ENCODE measurements at regions not wholly inside any gene's neighbourhood (a gene's known extent, or its start where the extent isn't known, plus 50 kb on each side); places are given as distances from the start of the nearest gene placed in this dataset.

GRCh38 chr6:139812939-139813338 lies 438.5 kb upstream of the CITED2 start:
- no peak for DNase-seq (ENCODE audit: low read depth)

- peak; percentile 54 for DNase-seq (ENCODE audit: low read depth)
Observed at GRCh38 chr6:139801571-139802321, 427.3 kb upstream of the CITED2 start.

GRCh38 chr6:139800837-139801236 lies 426.4 kb upstream of the CITED2 start:
- DNase-seq (ENCODE audit: low read depth) = no peak

GRCh38 chr6:139790527-139790926 lies 416.1 kb upstream of the CITED2 start:
- DNase-seq (ENCODE audit: low read depth) = no peak

- peak; percentile 37 for DNase-seq (ENCODE audit: low read depth)
Observed at GRCh38 chr6:139784222-139784769, 409.8 kb upstream of the CITED2 start.

GRCh38 chr6:139779988-139780774 lies 405.7 kb upstream of the CITED2 start:
- no peak for DNase-seq (ENCODE audit: low read depth)

GRCh38 chr6:139778688-139779087 lies 404.2 kb upstream of the CITED2 start:
- DNase-seq (ENCODE audit: low read depth) = peak; percentile 55

GRCh38 chr6:139778106-139778505 lies 403.7 kb upstream of the CITED2 start:
- no peak for DNase-seq (ENCODE audit: low read depth)

- no peak for DNase-seq (ENCODE audit: low read depth)
Observed at GRCh38 chr6:139777202-139777970, 402.9 kb upstream of the CITED2 start.

GRCh38 chr6:139776041-139776440 lies 401.6 kb upstream of the CITED2 start:
- no peak for DNase-seq (ENCODE audit: low read depth)

- DNase-seq (ENCODE audit: low read depth) = no peak
Observed at GRCh38 chr6:139768196-139768595, 393.7 kb upstream of the CITED2 start.

GRCh38 chr6:139766796-139767195 lies 392.3 kb upstream of the CITED2 start:
- DNase-seq (ENCODE audit: low read depth) = no peak

- peak; percentile 90 for DNase-seq (ENCODE audit: low read depth)
Observed at GRCh38 chr6:139765825-139766285, 391.4 kb upstream of the CITED2 start.

GRCh38 chr6:139764498-139764986 lies 390.1 kb upstream of the CITED2 start:
- peak; percentile 94 for DNase-seq (ENCODE audit: low read depth)

- DNase-seq (ENCODE audit: low read depth) = peak; percentile 60
Observed at GRCh38 chr6:139763468-139764210, 389.2 kb upstream of the CITED2 start.

- peak; percentile 63 for DNase-seq (ENCODE audit: low read depth)
Observed at GRCh38 chr6:139762587-139763031, 388.2 kb upstream of the CITED2 start.

- DNase-seq (ENCODE audit: low read depth) = no peak
Observed at GRCh38 chr6:139760128-139760527, 385.7 kb upstream of the CITED2 start.

GRCh38 chr6:139759086-139759485 lies 384.6 kb upstream of the CITED2 start:
- DNase-seq (ENCODE audit: low read depth) = no peak

- DNase-seq (ENCODE audit: low read depth) = peak; percentile 78
Observed at GRCh38 chr6:139758209-139758611, 383.8 kb upstream of the CITED2 start.

- DNase-seq (ENCODE audit: low read depth) = peak; percentile 76
Observed at GRCh38 chr6:139757784-139758183, 383.3 kb upstream of the CITED2 start.

- DNase-seq (ENCODE audit: low read depth) = no peak
Observed at GRCh38 chr6:139756381-139756780, 381.9 kb upstream of the CITED2 start.
